Parathyroid adenoma (tissue), 2 donors: ENCODE measurements at regions not wholly inside any gene's neighbourhood (a gene's known extent, or its start where the extent isn't known, plus 50 kb on each side); places are given as distances from the start of the nearest gene placed in this dataset.

Source experiments
- H2AFZ ChIP-seq: fragments of 300-600 bp; sonication (generic); one replicate; pipeline ENCODE4 v1.7.0; 2017; ENCODE audit warnings: antibody characterized with exemption, mild to moderate bottlenecking
- H3K27ac ChIP-seq: fragments of 300-600 bp; sonication (generic); one replicate; pipeline ENCODE4 v1.7.0; 2017
- H3K27me3 ChIP-seq: fragments of 300-600 bp; sonication (generic); one replicate; pipeline ENCODE4 v1.7.0; 2017; ENCODE audit warnings: low read length; ENCODE audit not compliant: control insufficient read depth, insufficient read depth
- H3K36me3 ChIP-seq: fragments of 300-600 bp; sonication (generic); one replicate; pipeline ENCODE4 v1.7.0; 2017; ENCODE audit warnings: low read length; ENCODE audit not compliant: control insufficient read depth, insufficient read depth
- H3K4me1 ChIP-seq: fragments of 300-600 bp; sonication (generic); one replicate; pipeline ENCODE4 v1.7.0; 2017; ENCODE audit warnings: control low read depth
- H3K4me2 ChIP-seq: fragments of 300-600 bp; sonication (generic); one replicate; pipeline ENCODE4 v1.7.0; 2017; ENCODE audit warnings: low read length
- H3K4me3 ChIP-seq: fragments of 300-600 bp; sonication (generic); one replicate; pipeline ENCODE4 v1.7.0; 2017; ENCODE audit warnings: low read depth, low read length
- H3K79me2 ChIP-seq: fragments of 300-600 bp; sonication (generic); one replicate; pipeline ENCODE4 v1.7.0; 2017; ENCODE audit warnings: control low read depth
- H3K9ac ChIP-seq: fragments of 300-600 bp; sonication (generic); one replicate; pipeline ENCODE4 v1.7.0; 2017; ENCODE audit warnings: mild to moderate bottlenecking
- H3K9me3 ChIP-seq: fragments of 300-600 bp; sonication (generic); one replicate; pipeline ENCODE4 v1.7.0; 2017; ENCODE audit warnings: low read length; ENCODE audit not compliant: control insufficient read depth
- CTCF ChIP-seq: fragments of 300-600 bp; sonication (generic); IDR thresholded peaks from one replicate; pipeline ENCODE4 v1.7.0; 2017; ENCODE audit warnings: antibody characterized with exemption, mild to moderate bottlenecking
- donor health status: primary hyperparathyroidism.

- H3K4me1 ChIP-seq = no peaks in the 10 kb centered on the region
- no peak overlapping the region for H3K9ac ChIP-seq
- H3K27me3 ChIP-seq = no peaks in the 10 kb centered on the region
- H3K36me3 ChIP-seq = no peaks in the 10 kb centered on the region
- H3K4me2 ChIP-seq = no peak overlapping the region
- no peaks in the 10 kb centered on the region for H3K9me3 ChIP-seq
- H2AFZ ChIP-seq = no peak overlapping the region
- no peak overlapping the region for H3K27ac ChIP-seq
- H3K79me2 ChIP-seq = no peaks in the 10 kb centered on the region
- TF ChIP-seq CTCF = no peak
- no peak overlapping the region for H3K4me3 ChIP-seq
These were observed 94.2 kb upstream of the ENPEP start for GRCh38 chr4:110381784-110382183.

GRCh38 chr4:110372485-110372884, 103.5 kb upstream of the ENPEP start:
- H3K27ac ChIP-seq = no peak overlapping the region
- TF ChIP-seq CTCF = no peak
- no peaks in the 10 kb centered on the region for H3K4me1 ChIP-seq
- H3K4me3 ChIP-seq = no peak overlapping the region
- H3K27me3 ChIP-seq = no peaks in the 10 kb centered on the region
- no peaks in the 10 kb centered on the region for H3K79me2 ChIP-seq
- H3K9ac ChIP-seq = no peak overlapping the region
- no peaks in the 10 kb centered on the region for H3K36me3 ChIP-seq
- no peak overlapping the region for H2AFZ ChIP-seq
- no peak overlapping the region for H3K4me2 ChIP-seq
- no peaks in the 10 kb centered on the region for H3K9me3 ChIP-seq

- peak overlapping the region; percentile 3 for H3K4me3 ChIP-seq
- TF ChIP-seq CTCF = no peak
These were observed 104.8 kb upstream of the ENPEP start for GRCh38 chr4:110371016-110371770.

GRCh38 chr4:110368409-110368808, 107.5 kb upstream of the ENPEP start:
- no peak overlapping the region for H3K4me2 ChIP-seq
- no peak overlapping the region for H3K27ac ChIP-seq
- no peaks in the 10 kb centered on the region for H3K9me3 ChIP-seq
- no peaks in the 10 kb centered on the region for H3K79me2 ChIP-seq
- no peak overlapping the region for H3K9ac ChIP-seq
- no peaks in the 10 kb centered on the region for H3K27me3 ChIP-seq
- H3K4me3 ChIP-seq = no peak overlapping the region
- H2AFZ ChIP-seq = no peak overlapping the region
- TF ChIP-seq CTCF = no peak
- H3K4me1 ChIP-seq = no peaks in the 10 kb centered on the region
- H3K36me3 ChIP-seq = no peaks in the 10 kb centered on the region

More at GRCh38 chr4:110371016-110371770, 104.8 kb upstream of the ENPEP start:
- Histone ChIP-seq H3K36me3 (no peaks in the 10 kb centered on the region), H3K4me2 (peak overlapping the region; percentile 52), H3K79me2 (no peaks in the 10 kb centered on the region), H3K9ac (no peak overlapping the region), H3K4me1 (no peaks in the 10 kb centered on the region), H2AFZ (no peak overlapping the region), H3K27ac (no peak overlapping the region), H3K9me3 (no peaks in the 10 kb centered on the region), H3K27me3 (no peaks in the 10 kb centered on the region)

GRCh38 chr4:110367156-110367555, 108.8 kb upstream of the ENPEP start:
- Histone ChIP-seq H3K27me3 (no peaks in the 10 kb centered on the region), H3K9ac (no peak overlapping the region), H3K4me3 (no peak overlapping the region), H3K36me3 (no peaks in the 10 kb centered on the region), H3K4me2 (no peak overlapping the region), H2AFZ (no peak overlapping the region), H3K79me2 (no peaks in the 10 kb centered on the region), H3K4me1 (no peaks in the 10 kb centered on the region), H3K27ac (peak overlapping the region; percentile 32), H3K9me3 (no peaks in the 10 kb centered on the region)
- TF ChIP-seq CTCF = no peak
